ENCODE measurements at regions not wholly inside any gene's neighbourhood (a gene's known extent, or its start where the extent isn't known, plus 50 kb on each side); places are given as distances from the start of the nearest gene placed in this dataset.

DNA sequence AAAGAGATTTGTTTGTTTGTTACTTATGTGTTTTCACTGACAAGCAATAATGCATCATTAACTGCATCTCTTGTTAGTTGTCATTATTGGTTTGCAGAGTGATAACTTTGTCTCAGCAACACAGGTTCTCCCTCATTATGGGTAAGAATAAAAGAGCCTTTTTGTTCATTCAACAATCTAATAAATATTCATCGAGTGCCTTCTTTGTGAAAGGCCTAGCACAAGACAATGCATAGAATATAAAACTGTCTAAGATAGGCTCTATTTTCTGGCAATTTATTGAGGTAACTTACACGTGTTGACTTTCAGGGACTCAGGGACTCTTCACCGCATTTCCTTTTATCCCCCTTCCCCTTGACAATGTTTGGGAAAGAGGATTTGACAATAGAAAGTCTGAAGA is 95.5 kb upstream of the KRR1 start:
- H3K27ac Mint-ChIP-seq, result no peak overlapping the region
- intact Hi-C loops (cut with micrococcal nuclease), result no loop called here
- TF ChIP-seq, protein P1, sequence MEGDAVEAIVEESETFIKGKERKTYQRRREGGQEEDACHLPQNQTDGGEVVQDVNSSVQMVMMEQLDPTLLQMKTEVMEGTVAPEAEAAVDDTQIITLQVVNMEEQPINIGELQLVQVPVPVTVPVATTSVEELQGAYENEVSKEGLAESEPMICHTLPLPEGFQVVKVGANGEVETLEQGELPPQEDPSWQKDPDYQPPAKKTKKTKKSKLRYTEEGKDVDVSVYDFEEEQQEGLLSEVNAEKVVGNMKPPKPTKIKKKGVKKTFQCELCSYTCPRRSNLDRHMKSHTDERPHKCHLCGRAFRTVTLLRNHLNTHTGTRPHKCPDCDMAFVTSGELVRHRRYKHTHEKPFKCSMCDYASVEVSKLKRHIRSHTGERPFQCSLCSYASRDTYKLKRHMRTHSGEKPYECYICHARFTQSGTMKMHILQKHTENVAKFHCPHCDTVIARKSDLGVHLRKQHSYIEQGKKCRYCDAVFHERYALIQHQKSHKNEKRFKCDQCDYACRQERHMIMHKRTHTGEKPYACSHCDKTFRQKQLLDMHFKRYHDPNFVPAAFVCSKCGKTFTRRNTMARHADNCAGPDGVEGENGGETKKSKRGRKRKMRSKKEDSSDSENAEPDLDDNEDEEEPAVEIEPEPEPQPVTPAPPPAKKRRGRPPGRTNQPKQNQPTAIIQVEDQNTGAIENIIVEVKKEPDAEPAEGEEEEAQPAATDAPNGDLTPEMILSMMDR (IDR thresholded peaks at IDR 0.05), result no peak
- no peaks in the 10 kb centered on the region for H3K9me3 Mint-ChIP-seq
- no peaks in the 10 kb centered on the region for H3K36me3 Mint-ChIP-seq (ENCODE audit: low read depth)
- ATAC-seq (no peak), DNase-seq (no peak)
- H3K4me1 Mint-ChIP-seq (ENCODE audit: low read depth), result no peaks in the 10 kb centered on the region
- ChIA-PET POLR2A (no interaction called here), CTCF (no interaction called here)
- no peak overlapping the region for H3K4me3 Mint-ChIP-seq
- peaks cover 15% of the 10 kb centered on the region for H3K27me3 Mint-ChIP-seq

DNA sequence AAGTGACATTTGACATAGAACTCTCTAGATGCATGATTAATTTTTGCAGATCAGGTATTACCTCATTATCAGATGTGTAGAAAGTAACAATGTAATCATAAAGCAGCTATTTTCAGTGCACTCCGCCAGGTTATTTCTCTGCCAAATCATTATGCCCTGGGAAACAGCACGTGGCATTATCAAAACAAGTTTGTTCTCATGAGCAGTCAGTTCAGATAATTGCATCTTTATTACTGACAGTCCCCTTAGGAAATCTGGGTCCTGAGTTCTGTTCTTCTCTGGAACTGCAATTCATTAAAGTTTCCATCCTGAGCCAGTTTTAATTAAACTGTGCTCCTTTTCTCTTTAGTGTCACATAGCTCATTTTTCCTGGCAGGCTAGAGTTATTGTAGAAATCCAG is 94.7 kb upstream of the KRR1 start:
- intact Hi-C loops (cut with micrococcal nuclease), result no loop called here
- Mint-ChIP-seq H3K36me3 (ENCODE audit: low read depth) (no peaks in the 10 kb centered on the region), H3K4me3 (no peak overlapping the region), H3K27me3 (peaks cover 17% of the 10 kb centered on the region), H3K4me1 (ENCODE audit: low read depth) (no peaks in the 10 kb centered on the region), H3K9me3 (no peaks in the 10 kb centered on the region), H3K27ac (no peak overlapping the region)
- ChIA-PET CTCF (no interaction called here), POLR2A (interaction anchor here (0.9 kb wide), 1 partner anchor 17 kb away, joined by 3 read pairs; no protein-coding TSS in a partner anchor)
- TF ChIP-seq, protein P1 (IDR thresholded peaks at IDR 0.05), result no peak
- DNase-seq (no peak), ATAC-seq (no peak)

DNA sequence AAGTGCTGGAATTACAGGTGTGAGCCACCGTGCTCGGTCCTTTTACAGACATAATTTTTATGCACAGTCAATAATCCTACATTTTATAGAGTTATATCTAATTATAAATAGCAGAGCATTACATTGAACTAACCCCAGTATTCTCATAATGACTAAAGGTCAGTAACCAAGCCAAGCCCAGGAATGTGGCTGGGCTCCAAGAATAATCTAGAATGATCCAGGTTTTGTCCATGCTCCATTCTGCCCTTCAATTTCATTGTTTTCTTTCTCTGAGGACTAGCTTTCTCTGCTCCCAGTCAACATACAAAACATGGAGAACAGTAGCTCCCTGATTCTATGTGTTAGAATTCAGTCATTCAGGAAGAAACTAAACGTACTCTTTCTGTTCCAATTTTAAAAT is 92.1 kb upstream of the KRR1 start:
- Mint-ChIP-seq H3K27me3 (peaks cover 16% of the 10 kb centered on the region), H3K9me3 (no peaks in the 10 kb centered on the region), H3K36me3 (ENCODE audit: low read depth) (no peaks in the 10 kb centered on the region), H3K4me1 (ENCODE audit: low read depth) (no peaks in the 10 kb centered on the region), H3K4me3 (no peak overlapping the region), H3K27ac (no peak overlapping the region)
- intact Hi-C loops (cut with micrococcal nuclease), result no loop called here
- POLR2A ChIA-PET, result no interaction called here
- TF ChIP-seq, protein P1 (IDR thresholded peaks at IDR 0.05), result no peak
- no peak for DNase-seq
- no peak for ATAC-seq
- CTCF ChIA-PET, result no interaction called here

DNA sequence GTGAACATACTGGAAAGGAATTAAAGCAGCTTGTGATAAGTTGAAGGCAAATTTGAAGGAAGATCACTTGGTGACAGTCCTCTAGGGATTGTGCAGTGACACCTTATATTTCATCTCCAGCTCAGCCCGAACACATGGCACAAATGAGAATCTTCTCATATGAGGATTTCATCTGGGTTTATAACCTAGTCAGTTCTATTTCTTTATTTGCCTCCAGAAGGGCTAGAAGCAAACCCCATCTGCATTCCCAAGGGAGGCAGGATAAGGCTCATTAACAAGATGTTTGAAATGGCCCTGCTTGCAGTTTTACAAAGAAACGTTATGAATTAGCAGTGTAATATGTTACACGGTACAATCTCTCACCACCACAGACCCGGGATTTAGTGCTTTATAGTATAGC is 90.7 kb upstream of the KRR1 start:
- intact Hi-C loops (cut with micrococcal nuclease), result no loop called here
- no peak for DNase-seq
- Mint-ChIP-seq H3K36me3 (ENCODE audit: low read depth) (no peaks in the 10 kb centered on the region), H3K27me3 (peaks cover 14% of the 10 kb centered on the region), H3K4me3 (no peak overlapping the region), H3K9me3 (no peaks in the 10 kb centered on the region), H3K27ac (no peak overlapping the region), H3K4me1 (ENCODE audit: low read depth) (no peaks in the 10 kb centered on the region)
- ChIA-PET POLR2A (no interaction called here), CTCF (interaction anchor here (1.3 kb wide), 1 partner anchor 9 kb away, joined by 4 read pairs; no protein-coding TSS in a partner anchor)
- TF ChIP-seq, protein P1 (IDR thresholded peaks at IDR 0.05), result no peak
- ATAC-seq, result no peak

DNA sequence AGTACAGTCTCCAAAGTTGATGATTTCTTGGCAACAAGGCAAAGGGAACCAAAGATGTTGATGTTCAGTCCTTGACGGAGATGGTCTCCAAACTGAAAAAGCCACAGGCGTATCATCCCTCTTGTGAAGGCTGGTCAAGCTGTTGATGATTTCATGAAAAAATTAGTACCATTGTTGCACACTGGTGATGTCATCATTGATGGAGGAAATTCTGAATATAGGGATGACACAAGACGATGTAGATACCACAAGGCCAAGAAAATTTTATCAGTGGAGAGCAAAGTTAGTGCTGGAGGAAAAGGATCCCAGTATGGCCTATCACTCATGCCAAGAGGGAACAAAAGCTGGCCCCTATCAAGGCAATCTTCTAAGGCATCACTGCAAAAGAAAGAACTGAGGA is 88.7 kb upstream of the KRR1 start:
- CTCF ChIA-PET, result no interaction called here

More for the DNA sequence above, 88.7 kb upstream of the KRR1 start:
- ATAC-seq (no peak), DNase-seq (no peak)
- no peaks in the 10 kb centered on the region for H3K36me3 Mint-ChIP-seq (ENCODE audit: low read depth)
- H3K4me3 Mint-ChIP-seq, result no peak overlapping the region
- no peaks in the 10 kb centered on the region for H3K9me3 Mint-ChIP-seq
- intact Hi-C loops (cut with micrococcal nuclease), result no loop called here
- POLR2A ChIA-PET, result no interaction called here
- TF ChIP-seq, protein P1 (IDR thresholded peaks at IDR 0.05), result no peak
- peaks cover 8% of the 10 kb centered on the region for H3K27me3 Mint-ChIP-seq
- H3K27ac Mint-ChIP-seq, result no peak overlapping the region
- H3K4me1 Mint-ChIP-seq (ENCODE audit: low read depth), result no peaks in the 10 kb centered on the region

Data from activated CD8-positive, alpha-beta T cell treated with anti-CD3 and anti-CD28 coated beads for 36 hours (primary cell).